HepG2 (cell line): ENCODE measurements at regions not wholly inside any gene's neighbourhood (a gene's known extent, or its start where the extent isn't known, plus 50 kb on each side); places are given as distances from the start of the nearest gene placed in this dataset.

Experiments
- ARID5B ChIP-seq: IDR thresholded peaks from 2 replicates; pipeline ENCODE4 v1.4.0; 2020; ENCODE audit warnings: mild to moderate bottlenecking, missing genetic modification reagents
- FOSL2 ChIP-seq: sonication (generic); formaldehyde crosslinking; IDR thresholded peaks from 2 replicates; pipeline ENCODE4 v1.4.0; 2020; ENCODE audit warnings: missing genetic modification reagents
- FOXA3 ChIP-seq: IDR thresholded peaks from 2 replicates; pipeline ENCODE4 v1.6.1; 2016; ENCODE audit warnings: missing genetic modification reagents, missing compliant biosample characterization
- HMG20A ChIP-seq: IDR thresholded peaks from 2 replicates; pipeline ENCODE4 v1.6.1; 2016; ENCODE audit warnings: borderline replicate concordance
- POLR2A ChIP-seq, 2 experiments: IDR thresholded peaks; 2 replicates each; pipeline ENCODE4 v1.6.1; 2011; ENCODE audit warnings: low read depth in 2 of 2, low read length in 2 of 2, mild to moderate bottlenecking in 1 of 2, moderate library complexity in 1 of 2; ENCODE audit not compliant: insufficient read depth in 1 of 2
- SAP130 ChIP-seq: IDR thresholded peaks from 2 replicates; pipeline ENCODE4 v1.6.1; 2016; ENCODE audit warnings: low read depth
- SMAD1 ChIP-seq: sonication (generic); formaldehyde crosslinking; IDR thresholded peaks from 2 replicates; pipeline ENCODE4 v1.4.0; 2020; ENCODE audit warnings: missing genetic modification reagents, low read depth, mild to moderate bottlenecking, borderline replicate concordance
- ZBTB43 ChIP-seq: sonication (generic); formaldehyde crosslinking; conservative IDR thresholded peaks from 2 replicates; pipeline ENCODE4 v1.4.0; 2020; ENCODE audit warnings: missing genetic modification reagents
- ZC3H4 ChIP-seq: sonication (generic); formaldehyde crosslinking; IDR thresholded peaks from 2 replicates; pipeline ENCODE4 v1.4.0; 2020; ENCODE audit warnings: missing genetic modification reagents, borderline replicate concordance
- ZMYM4 ChIP-seq: sonication (generic); formaldehyde crosslinking; IDR thresholded peaks from 2 replicates; pipeline ENCODE4 v1.8.1; 2023; ENCODE audit warnings: mild to moderate bottlenecking, missing genetic modification reagents
- ZNF225 ChIP-seq: sonication (generic); formaldehyde crosslinking; IDR thresholded peaks from 2 replicates; pipeline ENCODE4 v1.4.0; 2020; ENCODE audit warnings: mild to moderate bottlenecking, missing genetic modification reagents
- ZNF292 ChIP-seq: sonication (generic); formaldehyde crosslinking; IDR thresholded peaks from 2 replicates; pipeline ENCODE4 v1.8.1; 2022; ENCODE audit warnings: mild to moderate bottlenecking, low read depth, missing genetic modification reagents, borderline replicate concordance
- ZNF333 ChIP-seq: sonication (generic); formaldehyde crosslinking; IDR thresholded peaks from 2 replicates; pipeline ENCODE4 v1.4.0; 2020; ENCODE audit warnings: mild to moderate bottlenecking, missing genetic modification reagents, borderline replicate concordance
- ZNF512 ChIP-seq: sonication (generic); formaldehyde crosslinking; IDR thresholded peaks from 2 replicates; pipeline ENCODE4 v1.4.0; 2020; ENCODE audit warnings: mild to moderate bottlenecking, missing genetic modification reagents
- ZNF619 ChIP-seq: sonication (generic); formaldehyde crosslinking; IDR thresholded peaks from 2 replicates; pipeline ENCODE4 v1.4.0; 2020; ENCODE audit warnings: mild to moderate bottlenecking, missing genetic modification reagents
- ZNF644 ChIP-seq: IDR thresholded peaks from 2 replicates; pipeline ENCODE4 v1.6.1; 2016; ENCODE audit warnings: low read depth
- ZNF703 ChIP-seq: sonication (generic); formaldehyde crosslinking; IDR thresholded peaks from 2 replicates; pipeline ENCODE4 v1.5.1; 2020; ENCODE audit warnings: missing genetic modification reagents, mild to moderate bottlenecking, moderate library complexity, borderline replicate concordance
- TF ChIP-seq, protein P1 (sequence below): sonication (generic); formaldehyde crosslinking; IDR thresholded peaks from 2 replicates; pipeline ENCODE4 v1.8.0; 2022; ENCODE audit warnings: mild to moderate bottlenecking, missing genetic modification reagents, moderate library complexity
- TF ChIP-seq, protein P2 (sequence below): sonication (generic); formaldehyde crosslinking; IDR thresholded peaks from 2 replicates; pipeline ENCODE4 v1.8.0; 2022; ENCODE audit warnings: missing genetic modification reagents, mild to moderate bottlenecking, moderate library complexity, borderline replicate concordance

DNA sequence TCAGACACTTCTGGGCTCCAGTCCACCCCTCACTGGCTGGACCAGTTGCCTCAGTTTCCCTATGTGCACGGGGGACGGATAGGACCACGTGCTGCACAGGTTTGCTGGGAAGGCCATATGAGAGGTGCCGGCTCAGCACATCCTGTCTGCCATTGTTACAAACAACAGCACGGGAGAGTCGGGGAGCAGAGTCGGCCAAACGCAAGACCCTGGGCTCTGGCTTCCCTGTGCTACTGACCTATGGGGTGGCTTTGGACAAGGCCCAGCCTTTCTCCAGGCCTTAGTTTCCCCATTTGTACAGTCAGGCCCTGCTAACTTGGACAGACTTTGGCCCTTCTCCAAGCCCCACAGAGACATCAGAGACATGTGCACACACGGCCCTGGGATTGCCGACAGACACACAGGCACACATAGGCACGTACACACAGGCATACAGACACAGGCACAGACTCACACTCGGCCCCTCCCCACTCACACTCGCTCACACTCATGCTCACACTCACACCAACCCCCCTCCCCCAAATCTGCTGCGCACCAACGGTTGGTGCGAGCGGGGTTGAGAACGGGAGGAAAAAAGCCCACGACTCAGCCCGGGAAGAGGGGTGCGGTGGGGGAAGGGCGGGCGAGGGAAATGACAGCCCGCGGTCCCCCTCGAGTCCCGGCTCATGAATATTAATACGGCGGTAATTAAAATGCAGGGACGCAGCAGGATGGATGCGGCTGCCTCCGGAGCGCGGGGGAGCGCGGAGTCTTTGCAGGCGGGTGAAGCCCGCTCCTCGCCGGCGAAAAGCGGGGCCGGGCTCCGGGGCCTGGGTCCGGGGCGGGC, 133.0 kb downstream of the C9orf50 start (continued):
- TF ChIP-seq ZMYM4 (CRISPR knock-in tag) = no peak
- 0 out of 2 replicates have a peak, but pooled peaks have one; percentile 25 for TF ChIP-seq FOSL2 (CRISPR knock-in tag)
- no peak for TF ChIP-seq ZNF619 (CRISPR knock-in tag)
- TF ChIP-seq ZNF225 (CRISPR knock-in tag) = peak; percentile 22; the same call in 1 of the 2 replicates
- TF ChIP-seq, protein P1, sequence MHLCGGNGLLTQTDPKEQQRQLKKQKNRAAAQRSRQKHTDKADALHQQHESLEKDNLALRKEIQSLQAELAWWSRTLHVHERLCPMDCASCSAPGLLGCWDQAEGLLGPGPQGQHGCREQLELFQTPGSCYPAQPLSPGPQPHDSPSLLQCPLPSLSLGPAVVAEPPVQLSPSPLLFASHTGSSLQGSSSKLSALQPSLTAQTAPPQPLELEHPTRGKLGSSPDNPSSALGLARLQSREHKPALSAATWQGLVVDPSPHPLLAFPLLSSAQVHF (CRISPR knock-in tag) = 0 out of 2 replicates have a peak, but pooled peaks have one; percentile 5
- TF ChIP-seq, protein P2, sequence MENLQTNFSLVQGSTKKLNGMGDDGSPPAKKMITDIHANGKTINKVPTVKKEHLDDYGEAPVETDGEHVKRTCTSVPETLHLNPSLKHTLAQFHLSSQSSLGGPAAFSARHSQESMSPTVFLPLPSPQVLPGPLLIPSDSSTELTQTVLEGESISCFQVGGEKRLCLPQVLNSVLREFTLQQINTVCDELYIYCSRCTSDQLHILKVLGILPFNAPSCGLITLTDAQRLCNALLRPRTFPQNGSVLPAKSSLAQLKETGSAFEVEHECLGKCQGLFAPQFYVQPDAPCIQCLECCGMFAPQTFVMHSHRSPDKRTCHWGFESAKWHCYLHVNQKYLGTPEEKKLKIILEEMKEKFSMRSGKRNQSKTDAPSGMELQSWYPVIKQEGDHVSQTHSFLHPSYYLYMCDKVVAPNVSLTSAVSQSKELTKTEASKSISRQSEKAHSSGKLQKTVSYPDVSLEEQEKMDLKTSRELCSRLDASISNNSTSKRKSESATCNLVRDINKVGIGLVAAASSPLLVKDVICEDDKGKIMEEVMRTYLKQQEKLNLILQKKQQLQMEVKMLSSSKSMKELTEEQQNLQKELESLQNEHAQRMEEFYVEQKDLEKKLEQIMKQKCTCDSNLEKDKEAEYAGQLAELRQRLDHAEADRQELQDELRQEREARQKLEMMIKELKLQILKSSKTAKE (CRISPR knock-in tag) = peak; percentile 13; the same call in 1 of the 2 replicates
- TF ChIP-seq HMG20A (CRISPR knock-in tag) = no peak
- 0 out of 2 replicates have a peak, but pooled peaks have one; percentile 8 for TF ChIP-seq FOXA3 (CRISPR knock-in tag)
- no peak for TF ChIP-seq ZNF703 (CRISPR knock-in tag)
- no peak for TF ChIP-seq ARID5B (CRISPR knock-in tag)
- TF ChIP-seq ZNF333 = 0 out of 2 replicates have a peak, but pooled peaks have one; percentile 11
- 0 out of 2 replicates have a peak, but pooled peaks have one; percentile 44 for TF ChIP-seq SAP130 (CRISPR knock-in tag)
- peak; percentile 76; the same call in 1 of the 2 replicates for TF ChIP-seq ZC3H4 (CRISPR knock-in tag)
- no peak for TF ChIP-seq ZNF644
- TF ChIP-seq ZBTB43 (CRISPR knock-in tag) = peak; percentile 94
- 0 out of 2 replicates have a peak, but pooled peaks have one; percentile 42 for TF ChIP-seq ZNF292
- no peak for TF ChIP-seq SMAD1 (CRISPR knock-in tag)
- peak in 1 of 2 experiments; percentile 41; a peak in 1 of 4 replicates for TF ChIP-seq POLR2A (IDR thresholded peaks at IDR 0.05; ENCODE audit: insufficient read depth in 1 of 2, low read depth in 2 of 2, low read length in 2 of 2)
- TF ChIP-seq ZNF512 (CRISPR knock-in tag) = no peak
